ENCODE measurements at regions not wholly inside any gene's neighbourhood (a gene's known extent, or its start where the extent isn't known, plus 50 kb on each side); places are given as distances from the start of the nearest gene placed in this dataset.

DNA sequence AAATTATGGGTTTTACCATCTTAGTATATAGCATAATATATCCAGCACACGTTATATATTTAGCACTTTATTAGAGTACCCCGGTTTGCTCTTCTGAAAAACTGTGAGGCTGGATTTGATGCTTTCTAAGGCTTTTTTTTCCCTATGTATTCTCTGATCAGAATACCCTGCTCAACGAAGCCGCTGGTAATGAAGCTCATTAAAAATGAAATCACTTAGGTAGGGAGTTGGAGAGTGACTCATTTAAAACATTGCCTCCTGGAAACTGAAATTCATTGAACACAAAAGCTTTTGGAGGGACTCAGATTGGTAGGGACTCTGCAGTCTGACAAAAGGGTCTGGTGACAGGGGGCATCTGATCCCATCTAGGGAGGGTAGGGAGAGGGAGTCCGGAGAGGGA lies 365.4 kb upstream of the MEX3C start:
- no peak for TF ChIP-seq EZH2 (IDR thresholded peaks at IDR 0.05; ENCODE audit: borderline replicate concordance, low read depth, low read length, poor library complexity, severe bottlenecking)
- TF ChIP-seq, protein P1, sequence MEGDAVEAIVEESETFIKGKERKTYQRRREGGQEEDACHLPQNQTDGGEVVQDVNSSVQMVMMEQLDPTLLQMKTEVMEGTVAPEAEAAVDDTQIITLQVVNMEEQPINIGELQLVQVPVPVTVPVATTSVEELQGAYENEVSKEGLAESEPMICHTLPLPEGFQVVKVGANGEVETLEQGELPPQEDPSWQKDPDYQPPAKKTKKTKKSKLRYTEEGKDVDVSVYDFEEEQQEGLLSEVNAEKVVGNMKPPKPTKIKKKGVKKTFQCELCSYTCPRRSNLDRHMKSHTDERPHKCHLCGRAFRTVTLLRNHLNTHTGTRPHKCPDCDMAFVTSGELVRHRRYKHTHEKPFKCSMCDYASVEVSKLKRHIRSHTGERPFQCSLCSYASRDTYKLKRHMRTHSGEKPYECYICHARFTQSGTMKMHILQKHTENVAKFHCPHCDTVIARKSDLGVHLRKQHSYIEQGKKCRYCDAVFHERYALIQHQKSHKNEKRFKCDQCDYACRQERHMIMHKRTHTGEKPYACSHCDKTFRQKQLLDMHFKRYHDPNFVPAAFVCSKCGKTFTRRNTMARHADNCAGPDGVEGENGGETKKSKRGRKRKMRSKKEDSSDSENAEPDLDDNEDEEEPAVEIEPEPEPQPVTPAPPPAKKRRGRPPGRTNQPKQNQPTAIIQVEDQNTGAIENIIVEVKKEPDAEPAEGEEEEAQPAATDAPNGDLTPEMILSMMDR (conservative IDR thresholded peaks at IDR 0.05; ENCODE audit: low read depth, low read length): no peak

Data from A673 (cell line).